Neuron (in vitro differentiated cells): ENCODE measurements at regions not wholly inside any gene's neighbourhood (a gene's known extent, or its start where the extent isn't known, plus 50 kb on each side); places are given as distances from the start of the nearest gene placed in this dataset.

Source experiments
- H2AFZ ChIP-seq: one replicate; pipeline ENCODE4 v1.6.1; 2013; ENCODE audit warnings: low read depth, mild to moderate bottlenecking, inconsistent platforms, low read length, moderate library complexity
- H3K27me3 ChIP-seq: one replicate; pipeline ENCODE4 v1.6.1; 2013; ENCODE audit warnings: low read length; ENCODE audit not compliant: insufficient read depth
- H3K36me3 ChIP-seq: one replicate; pipeline ENCODE4 v1.6.1; 2013; ENCODE audit warnings: low read length; ENCODE audit not compliant: insufficient read depth
- H3K4me1 ChIP-seq: one replicate; pipeline ENCODE4 v1.6.1; 2013; ENCODE audit warnings: low read length; ENCODE audit not compliant: insufficient read depth
- H3K4me3 ChIP-seq: 2 replicates; pipeline ENCODE4 v1.5.1; 2013; ENCODE audit warnings: mild to moderate bottlenecking, low read length, moderate library complexity
- H3K9me3 ChIP-seq: one replicate; pipeline ENCODE4 v1.6.1; 2013; ENCODE audit warnings: low read length

GRCh38 chr1:99123936-99124335 is 119.3 kb upstream of the PLPPR5 start:
- H2AFZ ChIP-seq: no peak overlapping the region
- no peak overlapping the region for H3K4me3 ChIP-seq
- H3K27me3 ChIP-seq: no peaks in the 10 kb centered on the region
- H3K9me3 ChIP-seq: no peaks in the 10 kb centered on the region
- no peaks in the 10 kb centered on the region for H3K4me1 ChIP-seq
- H3K36me3 ChIP-seq: no peaks in the 10 kb centered on the region

GRCh38 chr1:99131546-99131945 is 126.9 kb upstream of the PLPPR5 start:
- no peak overlapping the region for H3K4me3 ChIP-seq

GRCh38 chr1:99133756-99134500 is 129.3 kb upstream of the PLPPR5 start:
- no peak overlapping the region for H3K4me3 ChIP-seq
- H2AFZ ChIP-seq: no peak overlapping the region
- no peaks in the 10 kb centered on the region for H3K36me3 ChIP-seq
- no peaks in the 10 kb centered on the region for H3K4me1 ChIP-seq
- H3K27me3 ChIP-seq: no peaks in the 10 kb centered on the region
- no peaks in the 10 kb centered on the region for H3K9me3 ChIP-seq

More at GRCh38 chr1:99131546-99131945, 126.9 kb upstream of the PLPPR5 start:
- Histone ChIP-seq H3K27me3 (no peaks in the 10 kb centered on the region), H2AFZ (no peak overlapping the region), H3K4me1 (no peaks in the 10 kb centered on the region), H3K36me3 (no peaks in the 10 kb centered on the region), H3K9me3 (no peaks in the 10 kb centered on the region)

- no peak overlapping the region for H3K4me3 ChIP-seq
- H2AFZ ChIP-seq: no peak overlapping the region
- no peaks in the 10 kb centered on the region for H3K4me1 ChIP-seq
- no peaks in the 10 kb centered on the region for H3K36me3 ChIP-seq
- no peaks in the 10 kb centered on the region for H3K27me3 ChIP-seq
- H3K9me3 ChIP-seq: no peaks in the 10 kb centered on the region
Observed at GRCh38 chr1:99137554-99138206, 126.6 kb upstream of the PLPPR4 start.

- no peaks in the 10 kb centered on the region for H3K9me3 ChIP-seq
- no peaks in the 10 kb centered on the region for H3K4me1 ChIP-seq
- no peaks in the 10 kb centered on the region for H3K27me3 ChIP-seq
- H2AFZ ChIP-seq: no peak overlapping the region
- H3K36me3 ChIP-seq: no peaks in the 10 kb centered on the region
- no peak overlapping the region for H3K4me3 ChIP-seq
Observed at GRCh38 chr1:99139876-99140275, 124.4 kb upstream of the PLPPR4 start.

GRCh38 chr1:99146129-99146848 is 118.0 kb upstream of the PLPPR4 start:
- Histone ChIP-seq H3K4me3 (no peak overlapping the region), H3K27me3 (no peaks in the 10 kb centered on the region), H2AFZ (no peak overlapping the region), H3K4me1 (no peaks in the 10 kb centered on the region), H3K36me3 (no peaks in the 10 kb centered on the region), H3K9me3 (no peaks in the 10 kb centered on the region)

GRCh38 chr1:99149952-99150351 is 114.3 kb upstream of the PLPPR4 start:
- no peak overlapping the region for H2AFZ ChIP-seq
- no peak overlapping the region for H3K4me3 ChIP-seq

GRCh38 chr1:99152132-99152531 is 112.2 kb upstream of the PLPPR4 start:
- Histone ChIP-seq H3K4me3 (no peak overlapping the region), H3K9me3 (no peaks in the 10 kb centered on the region), H3K27me3 (no peaks in the 10 kb centered on the region), H2AFZ (no peak overlapping the region), H3K36me3 (no peaks in the 10 kb centered on the region), H3K4me1 (no peaks in the 10 kb centered on the region)

More at GRCh38 chr1:99149952-99150351, 114.3 kb upstream of the PLPPR4 start:
- H3K27me3 ChIP-seq: no peaks in the 10 kb centered on the region
- no peaks in the 10 kb centered on the region for H3K36me3 ChIP-seq
- no peaks in the 10 kb centered on the region for H3K9me3 ChIP-seq
- H3K4me1 ChIP-seq: no peaks in the 10 kb centered on the region

- Histone ChIP-seq H3K27me3 (no peaks in the 10 kb centered on the region), H3K36me3 (no peaks in the 10 kb centered on the region), H3K4me1 (peaks cover 8% of the 10 kb centered on the region), H3K9me3 (no peaks in the 10 kb centered on the region), H3K4me3 (no peak overlapping the region), H2AFZ (no peak overlapping the region)
Observed at GRCh38 chr1:99163671-99164070, 100.6 kb upstream of the PLPPR4 start.

GRCh38 chr1:99170516-99170915 is 93.8 kb upstream of the PLPPR4 start:
- H2AFZ ChIP-seq: no peak overlapping the region
- no peaks in the 10 kb centered on the region for H3K36me3 ChIP-seq
- H3K27me3 ChIP-seq: no peaks in the 10 kb centered on the region
- H3K9me3 ChIP-seq: no peaks in the 10 kb centered on the region
- H3K4me1 ChIP-seq: no peaks in the 10 kb centered on the region
- H3K4me3 ChIP-seq: no peak overlapping the region

- H3K9me3 ChIP-seq: no peaks in the 10 kb centered on the region
- H3K27me3 ChIP-seq: no peaks in the 10 kb centered on the region
- H2AFZ ChIP-seq: no peak overlapping the region
- no peaks in the 10 kb centered on the region for H3K4me1 ChIP-seq
- H3K36me3 ChIP-seq: no peaks in the 10 kb centered on the region
- no peak overlapping the region for H3K4me3 ChIP-seq
Observed at GRCh38 chr1:99171184-99171813, 93.0 kb upstream of the PLPPR4 start.

GRCh38 chr1:99173282-99173681 is 91.0 kb upstream of the PLPPR4 start:
- no peak overlapping the region for H3K4me3 ChIP-seq
- no peaks in the 10 kb centered on the region for H3K27me3 ChIP-seq
- H3K36me3 ChIP-seq: no peaks in the 10 kb centered on the region
- H2AFZ ChIP-seq: no peak overlapping the region
- peaks cover 5% of the 10 kb centered on the region for H3K4me1 ChIP-seq
- no peaks in the 10 kb centered on the region for H3K9me3 ChIP-seq

GRCh38 chr1:99173900-99174299 is 90.4 kb upstream of the PLPPR4 start:
- no peaks in the 10 kb centered on the region for H3K27me3 ChIP-seq
- no peaks in the 10 kb centered on the region for H3K36me3 ChIP-seq
- H3K4me1 ChIP-seq: peaks cover 5% of the 10 kb centered on the region
- H3K9me3 ChIP-seq: no peaks in the 10 kb centered on the region
- no peak overlapping the region for H2AFZ ChIP-seq
- H3K4me3 ChIP-seq: no peak overlapping the region
